H1 (cell line): ENCODE measurements at regions not wholly inside any gene's neighbourhood (a gene's known extent, or its start where the extent isn't known, plus 50 kb on each side); places are given as distances from the start of the nearest gene placed in this dataset.
A peak's percentile ranks its signal among the peaks of the same experiment; 100 is the strongest.

ENCODE experiments used
- CTCF ChIA-PET: fragments of 300-600 bp; sonication (Branson Sonifier 250); formaldehyde crosslinking; loops from one replicate; lab custom pipeline; 2021; ENCODE audit not compliant: partially characterized antibody; lab: Charles Lee
- POLR2A ChIA-PET: fragments of 300-600 bp; sonication (Branson Sonifier 250); formaldehyde crosslinking; loops from one replicate; lab custom pipeline; 2021; ENCODE audit warnings: inconsistent platforms; ENCODE audit not compliant: partially characterized antibody; lab: Charles Lee
- DNase-seq, 2 experiments: peaks; one replicate each; pipeline versions ENCODE4 v3.0.0 to v3.0.0-alpha.2; 2010 to 2022; ENCODE audit warnings: low spot score in 2 of 2, low read depth in 1 of 2, mixed read lengths in 1 of 2
- FAIRE-seq: peaks from 2 replicates; lab custom pipeline; 2011; peaks lifted over from hg19 to GRCh38; lab: Jason Lieb, UNC
- H2AFZ ChIP-seq: 2 replicates; pipeline ENCODE4 v1.8.1; 2012; ENCODE audit warnings: low read length, inconsistent platforms
- H2AK5ac ChIP-seq: 2 replicates; pipeline ENCODE4 v1.6.1; 2013; ENCODE audit warnings: low read depth, low read length
- H2BK120ac ChIP-seq: replicated peaks from 2 replicates; pipeline ENCODE3; 2013; ENCODE audit warnings: low read depth, low read length, inconsistent platforms
- H2BK12ac ChIP-seq: 2 replicates; pipeline ENCODE4 v1.6.1; 2013; ENCODE audit warnings: low read depth, low read length
- H2BK15ac ChIP-seq: 2 replicates; pipeline ENCODE4 v1.6.1; 2013; ENCODE audit warnings: low read length
- H2BK20ac ChIP-seq: 2 replicates; pipeline ENCODE4 v1.6.1; 2013; ENCODE audit warnings: low read length
- H2BK5ac ChIP-seq: 2 replicates; pipeline ENCODE4 v1.6.1; 2013; ENCODE audit warnings: low read depth, low read length
- H3K14ac ChIP-seq: 2 replicates; pipeline ENCODE4 v1.6.1; 2013; ENCODE audit warnings: inconsistent platforms; ENCODE audit not compliant: insufficient read length
- H3K18ac ChIP-seq: 2 replicates; pipeline ENCODE4 v1.6.1; 2013; ENCODE audit warnings: low read length; ENCODE audit errors: extremely low read depth
- H3K23ac ChIP-seq: 2 replicates; pipeline ENCODE4 v1.6.1; 2013; ENCODE audit warnings: inconsistent platforms; ENCODE audit not compliant: insufficient read length
- H3K23me2 ChIP-seq: 2 replicates; pipeline ENCODE4 v1.6.1; 2013; ENCODE audit warnings: low read depth, low read length
- H3K27ac ChIP-seq: 2 replicates; pipeline ENCODE4 v1.6.1; 2011; ENCODE audit warnings: low read depth, low read length, inconsistent platforms
- H3K27me3 ChIP-seq, 4 experiments: replicated peaks in 1 of 4; 1 replicate in 1 of 4; 2 replicates in 3 of 4; pipeline versions ENCODE4 v1.6.1 to v1.8.1; 2011 to 2013; ENCODE audit warnings: low read length in 3 of 4, mild to moderate bottlenecking in 3 of 4, inconsistent platforms in 2 of 4, mixed read lengths in 2 of 4, moderate library complexity in 1 of 4; ENCODE audit not compliant: control insufficient read depth in 3 of 4, insufficient read depth in 3 of 4; ENCODE audit errors: extremely low read depth in 1 of 4
- H3K36me3 ChIP-seq, 4 experiments: 2 replicates each; pipeline versions ENCODE4 v1.6.1 to v1.8.1; 2011 to 2013; ENCODE audit warnings: mild to moderate bottlenecking in 4 of 4, low read length in 3 of 4, moderate library complexity in 2 of 4, control low read depth in 1 of 4, inconsistent platforms in 1 of 4; ENCODE audit not compliant: insufficient read depth in 4 of 4, control insufficient read depth in 2 of 4
- H3K4ac ChIP-seq: replicated peaks from 2 replicates; pipeline ENCODE3; 2013; ENCODE audit warnings: low read length, low read depth, mixed read lengths, inconsistent platforms; ENCODE audit not compliant: insufficient read length
- H3K4me1 ChIP-seq, 4 experiments: replicated peaks in 1 of 4; 1 replicate in 1 of 4; 2 replicates in 3 of 4; pipeline versions ENCODE4 v1.6.1 to v1.8.1; 2011 to 2013; ENCODE audit warnings: low read length in 3 of 4, inconsistent platforms in 2 of 4, mixed read lengths in 1 of 4; ENCODE audit not compliant: insufficient read depth in 4 of 4, control insufficient read depth in 3 of 4
- H3K4me2 ChIP-seq, 2 experiments: 2 replicates each; pipeline versions ENCODE4 v1.6.1 to v1.8.1; 2011 to 2013; ENCODE audit warnings: low read depth in 2 of 2, low read length in 2 of 2, control low read depth in 1 of 2, inconsistent platforms in 1 of 2, mild to moderate bottlenecking in 1 of 2; ENCODE audit not compliant: insufficient read depth in 1 of 2
- H3K4me3 ChIP-seq, 4 experiments: fragments of 200-600, 300-600 bp in 1 of 4; sonication (generic), shearing (Covaris generic), sonication (Bioruptor Twin) in 1 of 4; 2 replicates each; pipeline versions ENCODE4 v1.5.1 to v1.8.1; 2011 to 2016; ENCODE audit warnings: low read length in 4 of 4, low read depth in 3 of 4, control low read depth in 2 of 4, inconsistent platforms in 2 of 4, mild to moderate bottlenecking in 2 of 4, mixed read lengths in 1 of 4, moderate library complexity in 1 of 4; ENCODE audit not compliant: insufficient read depth in 2 of 4; ENCODE audit errors: extremely low read depth in 1 of 4
- H3K56ac ChIP-seq: replicated peaks from 2 replicates; pipeline ENCODE3; 2013; ENCODE audit warnings: low read depth, mild to moderate bottlenecking, mixed read lengths, low read length, inconsistent platforms; ENCODE audit not compliant: insufficient read length
- H3K79me1 ChIP-seq: 2 replicates; pipeline ENCODE4 v1.6.1; 2013; ENCODE audit warnings: low read depth, low read length, control low read depth
- H3K79me2 ChIP-seq, 2 experiments: 2 replicates each; pipeline versions ENCODE4 v1.6.1 to v1.8.1; 2012 to 2013; ENCODE audit warnings: low read length in 2 of 2, mild to moderate bottlenecking in 2 of 2, inconsistent platforms in 1 of 2; ENCODE audit not compliant: insufficient read depth in 2 of 2, control insufficient read depth in 1 of 2
- H3K9ac ChIP-seq, 4 experiments: replicated peaks in 1 of 4; 1 replicate in 1 of 4; 2 replicates in 3 of 4; pipeline versions ENCODE4 v1.6.1 to v1.8.1; 2011 to 2013; ENCODE audit warnings: low read depth in 3 of 4, low read length in 3 of 4, control low read depth in 2 of 4, mild to moderate bottlenecking in 2 of 4, moderate library complexity in 2 of 4, inconsistent platforms in 1 of 4; ENCODE audit errors: extremely low read depth in 1 of 4
- H3K9me3 ChIP-seq, 2 experiments: 2 replicates each; pipeline versions ENCODE4 v1.6.1 to v1.8.1; 2012 to 2013; ENCODE audit warnings: mild to moderate bottlenecking in 2 of 2, moderate library complexity in 2 of 2, control low read depth in 1 of 2, inconsistent platforms in 1 of 2, low read depth in 1 of 2, low read length in 1 of 2, mixed read lengths in 1 of 2; ENCODE audit not compliant: insufficient read depth in 2 of 2
- H4K20me1 ChIP-seq, 2 experiments: replicated peaks in 1 of 2; 2 replicates each; pipeline versions ENCODE3 to v1.8.1; 2011 to 2013; ENCODE audit warnings: inconsistent platforms in 2 of 2, low read length in 2 of 2, mild to moderate bottlenecking in 1 of 2; ENCODE audit not compliant: insufficient read depth in 2 of 2, control insufficient read depth in 1 of 2
- H4K5ac ChIP-seq: 2 replicates; pipeline ENCODE4 v1.6.1; 2013; ENCODE audit warnings: low read length, low read depth, mixed read lengths, inconsistent platforms; ENCODE audit not compliant: insufficient read length
- H4K8ac ChIP-seq: 2 replicates; pipeline ENCODE4 v1.8.0; 2013; ENCODE audit warnings: mild to moderate bottlenecking, moderate library complexity, low read length, inconsistent platforms; ENCODE audit not compliant: insufficient read depth; ENCODE audit errors: extremely low read depth
- H4K91ac ChIP-seq: replicated peaks from 2 replicates; pipeline ENCODE3; 2013; ENCODE audit warnings: low read length, mixed read lengths, inconsistent platforms; ENCODE audit not compliant: insufficient read length
- BRCA1 ChIP-seq: IDR thresholded peaks from 2 replicates; pipeline ENCODE4 v1.6.1; 2012; ENCODE audit warnings: low read depth, low read length, improper control_type of control experiment
- GTF2F1 ChIP-seq: IDR thresholded peaks from 2 replicates; pipeline ENCODE4 v1.6.1; 2012; ENCODE audit warnings: low read depth, low read length, improper control_type of control experiment, borderline replicate concordance
- WGBS, 2 experiments: shearing (Covaris generic) in 1 of 2; methylation state at CpG; one replicate each; pipeline versions ENCODE4 v1.1.6 to v1.1.7; 2013 to 2015; ENCODE audit warnings: low lambda C conversion rate in 2 of 2, mixed read lengths in 2 of 2, inconsistent platforms in 1 of 2, low coverage in 1 of 2, missing lambda C conversion rate in 1 of 2; ENCODE audit not compliant: insufficient replicate concordance in 2 of 2, insufficient coverage in 1 of 2, insufficient read length in 1 of 2; ENCODE audit errors: extremely low coverage in 1 of 2, missing lambda C conversion rate in 1 of 2; 5-methylcytosine and 5-hydroxymethylcytosine counted together

DNA sequence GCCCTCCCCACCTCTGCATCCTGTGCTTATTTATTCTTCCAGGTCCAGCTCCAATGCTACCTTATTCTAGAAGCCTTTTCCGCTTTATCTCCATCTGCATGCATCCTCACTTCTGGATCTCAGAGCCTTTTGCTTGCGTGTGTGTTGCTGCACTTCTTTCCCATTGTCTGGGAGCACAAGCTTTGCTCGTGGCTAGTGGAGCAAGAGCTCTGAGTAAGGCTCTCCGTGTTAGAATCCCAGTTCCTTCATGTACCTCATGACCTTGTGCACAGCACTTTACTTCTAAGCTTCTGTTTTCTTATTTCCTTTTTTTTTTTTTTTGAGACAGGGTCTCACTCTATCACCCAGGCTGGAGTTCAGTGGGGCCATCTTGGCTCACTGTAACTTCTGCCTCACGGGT is 140.0 kb upstream of the POU3F1 start:
- Histone ChIP-seq H3K4ac (no peak overlapping the region), H3K4me3 (no peak overlapping the region), H4K5ac (no peak overlapping the region), H2AK5ac (no peak overlapping the region), H2BK5ac (peak overlapping the region; percentile 60; the same call in 1 of the 2 replicates)
- TF ChIP-seq BRCA1 (no peak), GTF2F1 (no peak)
- TF ChIP-seq, all 59 proteins: peak for 0
- Histone ChIP-seq H3K4me1 (peaks cover 3 to 8% (median 4%) of the 10 kb centered on the region in 4 experiments; a peak in 6 of 7 replicates), H2BK12ac (peak overlapping the region; percentile 71; the same call in 1 of the 2 replicates), H4K91ac (no peak overlapping the region), H3K23me2 (no peaks in the 10 kb centered on the region), H2AFZ (no peak overlapping the region), H3K79me1 (no peaks in the 10 kb centered on the region), H3K14ac (no peak overlapping the region), H3K79me2 (no peaks in the 10 kb centered on the region), H3K9ac (no peak overlapping the region), H4K20me1 (no peaks in the 10 kb centered on the region), H3K23ac (no peak overlapping the region), H2BK120ac (no peak overlapping the region), H3K4me2 (no peak overlapping the region), H3K56ac (no peak overlapping the region), H3K9me3 (peaks cover 6% of the 10 kb centered on the region in 2 experiments; a peak in 2 of 4 replicates), H3K36me3 (no peaks in the 10 kb centered on the region), H3K27me3 (no peaks in the 10 kb centered on the region), H3K18ac (no peak overlapping the region), H4K8ac (no peak overlapping the region), H3K27ac (no peak overlapping the region), H2BK15ac (peak overlapping the region; percentile 8; the same call in 1 of the 2 replicates), H2BK20ac (peak overlapping the region; percentile 8; the same call in 1 of the 2 replicates)
- ChIA-PET CTCF (interaction anchor here (1.2 kb wide), 1 partner anchor 23 kb away, joined by 3 read pairs; no protein-coding TSS in a partner anchor), POLR2A (no interaction called here)
- FAIRE-seq: no peak
- DNase-seq: no peak
- WGBS, 2 experiments: 90% methylated on average over 5 of the region's 5 CpGs; no CpG with 5 or more reads in 1 of the 2 experiments
